WTC11 (cell line): ENCODE measurements at regions not wholly inside any gene's neighbourhood (a gene's known extent, or its start where the extent isn't known, plus 50 kb on each side); places are given as distances from the start of the nearest gene placed in this dataset.

ENCODE experiments used
- FOXK1 ChIP-seq: sonication (generic); formaldehyde crosslinking; IDR thresholded peaks from 2 replicates; pipeline ENCODE4 v1.8.0; 2022; ENCODE audit warnings: mild to moderate bottlenecking, moderate library complexity, missing genetic modification reagents
- NR2C2 ChIP-seq: sonication (generic); formaldehyde crosslinking; IDR thresholded peaks from 2 replicates; pipeline ENCODE4 v1.8.0; 2022; ENCODE audit warnings: mild to moderate bottlenecking, missing genetic modification reagents
- TCF7 ChIP-seq: sonication (generic); formaldehyde crosslinking; IDR thresholded peaks from 2 replicates; pipeline ENCODE4 v1.8.0; 2022; ENCODE audit warnings: mild to moderate bottlenecking, low read depth, missing genetic modification reagents, moderate library complexity
- ZNF232 ChIP-seq: sonication (generic); formaldehyde crosslinking; IDR thresholded peaks from 2 replicates; pipeline ENCODE4 v1.8.0; 2022; ENCODE audit warnings: mild to moderate bottlenecking, missing genetic modification reagents
- TF ChIP-seq, protein P1 (sequence below): fragments of 200-600 bp; IDR thresholded peaks from 2 replicates; pipeline ENCODE4 v1.8.0; 2022; ENCODE audit warnings: antibody characterized with exemption
- TF ChIP-seq, protein P2 (sequence below): sonication (generic); formaldehyde crosslinking; conservative IDR thresholded peaks from 2 replicates; pipeline ENCODE4 v1.8.1; 2023; ENCODE audit warnings: mild to moderate bottlenecking, low read depth, missing genetic modification reagents, moderate library complexity
- TF ChIP-seq, protein P3 (sequence below): fragments of 250-450 bp; sonication (Bioruptor Pico); conservative IDR thresholded peaks from 2 replicates; pipeline ENCODE4 v1.9.0; 2021; ENCODE audit warnings: mild to moderate bottlenecking

DNA sequence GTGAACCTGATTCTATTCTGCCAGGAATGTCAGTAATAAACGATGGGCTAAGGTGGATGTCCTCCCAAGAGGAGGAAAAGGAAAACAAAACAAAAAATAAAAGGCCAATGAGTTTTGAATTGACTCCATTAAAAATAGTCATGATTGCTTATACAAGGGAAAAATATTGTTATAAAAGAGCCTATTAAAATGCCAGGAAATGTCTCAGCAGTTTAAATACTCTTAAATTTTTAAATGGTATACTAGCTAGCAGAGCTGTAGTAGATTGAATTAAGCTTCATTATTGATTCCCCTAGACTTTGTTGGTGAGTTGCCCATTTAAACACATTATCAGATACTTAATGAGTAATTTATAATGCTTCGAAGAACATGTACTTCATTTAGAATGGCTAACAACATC is 990.9 kb upstream of the GJE1 start:
- TF ChIP-seq, protein P1, sequence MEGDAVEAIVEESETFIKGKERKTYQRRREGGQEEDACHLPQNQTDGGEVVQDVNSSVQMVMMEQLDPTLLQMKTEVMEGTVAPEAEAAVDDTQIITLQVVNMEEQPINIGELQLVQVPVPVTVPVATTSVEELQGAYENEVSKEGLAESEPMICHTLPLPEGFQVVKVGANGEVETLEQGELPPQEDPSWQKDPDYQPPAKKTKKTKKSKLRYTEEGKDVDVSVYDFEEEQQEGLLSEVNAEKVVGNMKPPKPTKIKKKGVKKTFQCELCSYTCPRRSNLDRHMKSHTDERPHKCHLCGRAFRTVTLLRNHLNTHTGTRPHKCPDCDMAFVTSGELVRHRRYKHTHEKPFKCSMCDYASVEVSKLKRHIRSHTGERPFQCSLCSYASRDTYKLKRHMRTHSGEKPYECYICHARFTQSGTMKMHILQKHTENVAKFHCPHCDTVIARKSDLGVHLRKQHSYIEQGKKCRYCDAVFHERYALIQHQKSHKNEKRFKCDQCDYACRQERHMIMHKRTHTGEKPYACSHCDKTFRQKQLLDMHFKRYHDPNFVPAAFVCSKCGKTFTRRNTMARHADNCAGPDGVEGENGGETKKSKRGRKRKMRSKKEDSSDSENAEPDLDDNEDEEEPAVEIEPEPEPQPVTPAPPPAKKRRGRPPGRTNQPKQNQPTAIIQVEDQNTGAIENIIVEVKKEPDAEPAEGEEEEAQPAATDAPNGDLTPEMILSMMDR, result no peak
- TF ChIP-seq, protein P2, sequence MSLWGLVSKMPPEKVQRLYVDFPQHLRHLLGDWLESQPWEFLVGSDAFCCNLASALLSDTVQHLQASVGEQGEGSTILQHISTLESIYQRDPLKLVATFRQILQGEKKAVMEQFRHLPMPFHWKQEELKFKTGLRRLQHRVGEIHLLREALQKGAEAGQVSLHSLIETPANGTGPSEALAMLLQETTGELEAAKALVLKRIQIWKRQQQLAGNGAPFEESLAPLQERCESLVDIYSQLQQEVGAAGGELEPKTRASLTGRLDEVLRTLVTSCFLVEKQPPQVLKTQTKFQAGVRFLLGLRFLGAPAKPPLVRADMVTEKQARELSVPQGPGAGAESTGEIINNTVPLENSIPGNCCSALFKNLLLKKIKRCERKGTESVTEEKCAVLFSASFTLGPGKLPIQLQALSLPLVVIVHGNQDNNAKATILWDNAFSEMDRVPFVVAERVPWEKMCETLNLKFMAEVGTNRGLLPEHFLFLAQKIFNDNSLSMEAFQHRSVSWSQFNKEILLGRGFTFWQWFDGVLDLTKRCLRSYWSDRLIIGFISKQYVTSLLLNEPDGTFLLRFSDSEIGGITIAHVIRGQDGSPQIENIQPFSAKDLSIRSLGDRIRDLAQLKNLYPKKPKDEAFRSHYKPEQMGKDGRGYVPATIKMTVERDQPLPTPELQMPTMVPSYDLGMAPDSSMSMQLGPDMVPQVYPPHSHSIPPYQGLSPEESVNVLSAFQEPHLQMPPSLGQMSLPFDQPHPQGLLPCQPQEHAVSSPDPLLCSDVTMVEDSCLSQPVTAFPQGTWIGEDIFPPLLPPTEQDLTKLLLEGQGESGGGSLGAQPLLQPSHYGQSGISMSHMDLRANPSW (CRISPR knock-in tag), result no peak
- no peak for TF ChIP-seq TCF7
- no peak for TF ChIP-seq FOXK1 (CRISPR knock-in tag)
- TF ChIP-seq NR2C2 (CRISPR knock-in tag), result no peak
- TF ChIP-seq, protein P3, sequence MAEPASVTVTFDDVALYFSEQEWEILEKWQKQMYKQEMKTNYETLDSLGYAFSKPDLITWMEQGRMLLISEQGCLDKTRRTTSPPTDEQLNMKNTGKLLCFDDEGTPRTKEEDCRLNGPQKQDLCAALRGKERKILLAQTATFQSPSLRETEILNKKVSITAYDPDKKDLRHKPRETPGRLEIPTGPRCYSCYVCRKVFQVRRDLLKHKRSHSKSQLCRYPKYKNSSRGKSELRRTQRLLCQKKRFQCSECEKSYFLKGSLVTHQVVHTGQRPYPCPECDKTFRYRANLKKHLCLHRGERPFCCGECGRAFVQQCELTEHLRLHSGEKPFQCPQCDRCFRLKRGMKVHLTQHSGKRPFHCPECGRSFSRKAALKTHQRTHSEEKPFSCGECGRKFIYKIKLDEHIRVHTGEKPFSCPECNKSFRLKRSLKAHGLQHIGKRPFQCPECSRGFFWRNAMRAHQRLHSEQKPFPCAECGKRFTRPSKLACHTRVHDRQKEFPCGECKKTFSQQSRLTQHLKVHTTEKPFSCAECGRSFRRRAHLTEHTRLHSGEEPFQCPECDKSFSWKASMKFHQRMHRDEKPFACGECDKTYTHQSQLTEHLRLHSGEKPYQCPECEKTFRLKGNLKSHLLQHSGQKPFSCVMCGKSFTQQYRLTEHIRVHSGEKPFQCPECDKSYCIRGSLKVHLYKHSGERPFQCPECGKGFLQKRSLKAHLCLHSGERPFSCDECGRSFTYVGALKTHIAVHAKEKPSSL (CRISPR knock-in tag), result no peak
- no peak for TF ChIP-seq ZNF232 (CRISPR knock-in tag)
